ENCODE measurements at regions not wholly inside any gene's neighbourhood (a gene's known extent, or its start where the extent isn't known, plus 50 kb on each side); places are given as distances from the start of the nearest gene placed in this dataset.

DNA sequence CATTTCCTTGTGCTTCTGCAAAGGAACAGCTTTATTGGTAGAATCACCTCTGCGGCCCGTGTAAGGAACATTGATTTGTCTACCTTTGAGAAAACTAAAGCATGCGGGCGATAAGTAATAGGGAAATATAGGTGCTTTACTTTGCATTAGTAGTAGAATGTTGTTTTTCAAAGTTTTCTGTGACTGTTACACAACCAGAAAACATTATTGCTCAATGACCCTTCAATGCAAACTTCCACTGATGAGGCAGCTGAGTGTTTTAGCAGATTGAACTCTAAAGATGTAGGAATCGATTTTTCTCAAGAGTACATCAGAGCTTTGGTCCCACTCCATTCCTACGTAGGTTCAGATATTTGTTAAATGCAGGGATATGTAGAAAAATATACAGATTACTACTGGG, 427.8 kb downstream of the DNAJB9 start:
- FAIRE-seq: no peak

DNA sequence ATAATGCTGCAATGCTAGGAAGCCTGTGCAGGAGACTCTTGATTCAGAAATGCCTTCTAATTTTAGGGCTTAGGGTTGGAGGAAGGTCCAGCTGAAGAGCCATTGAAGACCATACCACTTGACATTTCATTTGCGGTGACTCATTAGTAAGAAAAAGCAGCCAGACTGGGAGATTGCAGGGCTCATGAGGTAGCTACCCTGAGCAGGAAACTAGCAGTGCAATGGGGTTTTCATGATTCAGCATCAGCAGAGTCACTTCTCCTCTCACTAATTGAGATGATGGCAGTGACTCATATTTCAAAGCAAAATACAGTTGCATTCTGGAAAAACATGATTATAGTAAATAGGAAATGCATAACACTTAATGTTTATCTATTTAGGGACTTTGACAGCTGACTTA, 434.1 kb downstream of the DNAJB9 start:
- FAIRE-seq: no peak

DNA sequence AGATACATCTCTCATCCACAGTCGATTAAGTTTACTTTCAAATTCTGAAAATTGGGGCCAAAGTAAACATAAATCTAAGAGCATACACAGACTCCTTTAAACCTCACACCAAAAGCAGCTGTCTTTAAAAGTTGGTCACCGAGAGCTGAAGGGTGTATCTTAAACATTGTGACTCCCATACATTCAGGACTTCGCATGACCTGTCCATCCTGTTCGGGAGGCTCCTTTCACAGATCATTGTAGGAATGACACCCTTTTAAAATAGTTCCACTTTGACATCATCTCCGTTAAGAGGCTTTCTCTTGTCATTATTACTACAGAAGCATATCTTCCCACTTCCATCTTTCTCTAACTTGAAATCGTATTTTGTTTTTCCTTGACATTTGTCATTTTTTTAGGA, 440.0 kb downstream of the DNAJB9 start:
- no peak for FAIRE-seq

DNA sequence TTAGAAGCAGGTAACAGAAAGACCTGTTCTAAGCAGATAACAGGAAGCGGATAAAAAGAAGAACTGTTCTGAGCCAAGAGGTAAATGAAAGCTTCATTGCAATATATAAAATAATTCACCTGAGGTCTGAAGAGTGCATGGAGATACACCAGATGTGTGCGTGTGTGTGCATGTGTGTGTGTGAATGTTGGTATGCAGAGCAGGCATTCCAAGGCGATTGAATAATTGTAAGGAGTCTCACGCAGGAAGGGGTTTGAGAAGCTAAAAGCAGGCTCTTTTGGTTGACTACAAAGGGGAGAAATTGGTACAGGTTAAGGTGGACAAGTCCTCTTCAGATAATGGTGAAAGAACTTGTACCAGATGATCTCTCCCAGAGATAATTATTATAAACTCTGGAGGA, 450.6 kb downstream of the DNAJB9 start:
- no peak for FAIRE-seq

DNA sequence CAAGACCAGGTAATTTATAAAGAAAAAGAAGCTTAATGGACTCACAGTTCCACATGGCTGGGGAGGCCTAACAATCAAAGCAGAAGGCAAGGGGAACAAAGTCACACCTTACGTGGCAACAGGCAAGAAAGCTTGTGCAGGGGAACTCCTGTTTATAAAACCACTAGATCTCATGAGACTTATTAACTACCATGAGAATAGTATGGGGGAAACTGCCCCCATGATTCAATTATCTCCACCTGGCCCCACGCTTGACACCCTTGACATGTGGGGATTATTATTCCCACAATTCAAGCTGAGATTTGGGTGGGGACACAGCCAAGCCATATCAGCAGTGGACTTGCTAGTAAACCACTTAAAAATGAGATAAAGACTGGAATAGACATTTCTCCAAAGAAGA, 451.7 kb downstream of the DNAJB9 start:
- FAIRE-seq: no peak

DNA sequence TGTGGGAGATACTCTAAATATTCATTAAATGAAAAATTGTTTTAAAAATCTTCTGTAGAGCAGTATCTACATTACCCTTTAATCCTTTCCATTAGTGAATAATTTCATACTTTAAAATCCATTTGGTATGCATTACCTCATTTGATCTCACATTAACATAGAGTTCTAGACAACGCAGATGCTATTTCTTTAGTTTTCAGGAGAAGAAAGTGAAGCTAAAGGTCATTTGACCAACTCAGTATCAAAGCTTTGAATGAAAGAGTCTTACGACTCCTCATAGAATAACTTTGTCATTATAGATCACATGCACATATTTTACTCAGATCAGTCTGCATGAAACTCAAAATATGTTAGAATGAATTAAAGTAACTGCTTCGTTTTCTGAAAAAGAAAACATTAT, 460.2 kb downstream of the DNAJB9 start:
- no peak for FAIRE-seq

DNA sequence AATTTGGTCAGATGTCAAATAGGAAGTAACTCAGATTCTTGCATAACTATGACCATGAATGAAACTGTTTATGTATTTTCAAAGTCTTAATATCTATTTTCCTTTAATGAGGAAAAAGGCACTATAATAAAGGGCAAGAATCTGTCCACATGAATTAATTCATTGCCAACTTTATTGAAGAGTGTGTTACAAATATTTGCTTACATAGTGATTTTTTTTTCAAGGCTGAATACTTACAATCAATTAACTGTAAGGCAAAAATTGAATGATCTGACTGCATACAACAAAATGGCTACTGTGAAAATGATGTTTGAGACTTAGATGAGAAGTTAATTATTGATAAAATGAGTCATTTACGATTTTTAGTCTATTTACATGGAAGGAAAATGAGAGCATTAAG, 475.0 kb downstream of the DNAJB9 start:
- FAIRE-seq: no peak

GRCh38 chr7:109049366-109049765, 479.7 kb downstream of the DNAJB9 start:
- FAIRE-seq: no peak

- no peak for FAIRE-seq
Measured at GRCh38 chr7:109059089-109059488, 489.4 kb downstream of the DNAJB9 start.

DNA sequence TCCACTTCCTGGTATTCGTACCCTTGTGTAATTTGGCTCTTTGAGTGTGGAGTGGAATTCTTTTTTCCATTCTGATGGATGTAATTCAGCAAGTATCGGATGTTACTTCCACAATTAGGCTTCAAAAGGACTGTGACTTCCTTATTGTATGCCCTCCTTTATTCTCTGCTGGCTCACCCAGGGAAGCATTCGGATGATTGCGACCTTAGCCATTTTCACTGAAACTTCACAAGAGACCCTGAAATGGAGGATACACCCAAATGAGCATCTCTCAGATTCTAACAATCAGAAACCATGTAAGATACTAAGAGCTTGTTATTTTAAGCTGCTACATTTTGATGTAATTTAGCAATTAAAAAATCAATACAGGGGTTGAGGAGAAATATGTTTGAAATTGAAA, 493.1 kb downstream of the DNAJB9 start:
- no peak for FAIRE-seq

DNA sequence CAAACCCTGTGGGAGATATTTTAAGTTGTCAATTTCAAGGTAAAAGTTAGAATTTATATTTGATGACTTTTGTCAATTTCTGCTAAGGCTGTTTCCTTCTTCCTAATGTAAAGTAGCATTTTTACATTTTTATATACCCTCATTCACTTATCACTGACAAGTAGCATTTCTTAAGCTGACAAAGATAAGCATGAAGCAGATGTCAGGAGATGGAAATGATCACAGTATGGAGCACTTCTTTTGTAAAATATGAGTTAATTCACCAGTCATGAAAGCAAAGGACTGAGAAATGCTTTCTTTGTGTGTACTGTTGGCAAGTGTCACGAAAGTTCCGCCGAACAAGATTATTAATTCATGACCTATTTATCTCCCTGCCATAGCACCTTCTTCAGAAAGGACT, 503.9 kb downstream of the DNAJB9 start:
- FAIRE-seq: no peak

- no peak for FAIRE-seq
Measured at GRCh38 chr7:109076396-109076972, 506.8 kb downstream of the DNAJB9 start.

DNA sequence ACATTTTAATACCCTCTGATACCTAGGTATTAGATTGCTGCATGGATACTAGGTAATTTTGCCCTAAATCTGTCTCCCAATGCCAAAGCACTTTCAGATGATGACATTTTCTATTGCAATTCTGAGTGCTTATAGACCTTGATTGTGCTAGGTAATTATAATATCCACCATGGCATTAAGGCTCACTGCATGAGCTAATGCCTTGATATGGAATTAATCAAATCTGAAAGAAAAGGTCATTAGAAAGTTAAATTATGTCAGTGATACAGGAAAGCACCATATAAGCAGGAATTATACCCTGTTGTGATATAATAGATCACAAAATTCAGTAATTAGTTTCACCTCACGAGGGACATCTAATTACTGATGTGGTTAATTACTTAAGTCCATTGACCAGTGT, 521.4 kb downstream of the DNAJB9 start:
- no peak for FAIRE-seq

DNA sequence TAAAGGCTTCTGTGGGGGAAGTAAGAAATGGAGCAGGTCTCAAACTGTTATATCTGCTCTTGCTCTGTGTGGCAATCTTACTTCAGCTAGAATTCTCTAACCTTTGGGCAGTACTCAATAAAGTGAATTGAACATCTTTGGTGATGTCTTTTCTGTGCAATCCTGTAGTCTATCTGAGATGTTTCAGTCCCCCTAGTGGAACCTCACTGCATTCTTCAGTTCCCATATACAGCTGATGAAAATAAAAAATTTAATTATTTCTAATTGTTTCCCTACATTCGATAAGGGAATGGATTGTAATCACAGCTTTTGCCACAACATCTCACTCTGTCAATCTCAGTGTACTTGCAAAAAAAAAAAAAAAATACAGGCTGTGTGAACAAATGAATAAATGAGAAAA, 522.6 kb downstream of the DNAJB9 start:
- FAIRE-seq: no peak

GRCh38 chr7:109101332-109101731, 531.7 kb downstream of the DNAJB9 start:
- FAIRE-seq: no peak

DNA sequence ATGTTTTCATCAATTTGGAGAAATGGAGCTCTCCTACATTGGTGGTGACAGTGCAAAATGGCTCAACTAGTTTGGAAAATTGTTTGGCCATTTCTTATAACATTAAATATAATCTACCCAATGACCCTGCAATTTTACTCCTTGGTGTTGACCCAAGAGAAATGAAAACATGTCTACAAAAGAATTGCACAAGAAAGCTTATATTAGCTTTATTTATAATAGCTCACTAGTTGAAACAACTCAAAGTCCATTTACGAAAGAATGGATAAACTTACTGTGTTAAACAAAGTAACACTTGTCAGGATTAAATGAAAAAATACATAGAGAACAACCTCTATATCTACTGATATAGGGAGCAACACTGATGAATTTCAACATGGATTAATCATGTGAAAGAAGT, 539.9 kb downstream of the DNAJB9 start:
- FAIRE-seq: no peak

DNA sequence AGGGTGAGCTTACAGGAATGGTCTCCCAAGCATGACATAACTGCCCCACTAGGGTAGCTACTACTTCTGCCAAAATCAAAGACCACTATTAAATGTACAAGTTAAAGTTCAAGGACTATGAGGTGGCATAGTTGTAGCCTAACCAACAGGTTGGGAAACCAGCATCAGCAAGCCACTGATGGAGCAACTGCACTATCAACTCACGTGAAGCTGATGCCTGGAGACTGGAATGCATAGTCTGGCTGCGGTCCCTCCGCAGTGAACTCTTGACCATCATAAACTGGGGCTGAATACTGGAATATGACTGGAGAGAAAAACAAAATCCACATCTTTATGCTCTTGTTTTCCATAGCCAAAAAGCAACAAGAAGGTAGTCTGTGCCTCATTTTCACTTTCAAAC, 541.4 kb downstream of the DNAJB9 start:
- FAIRE-seq: no peak

DNA sequence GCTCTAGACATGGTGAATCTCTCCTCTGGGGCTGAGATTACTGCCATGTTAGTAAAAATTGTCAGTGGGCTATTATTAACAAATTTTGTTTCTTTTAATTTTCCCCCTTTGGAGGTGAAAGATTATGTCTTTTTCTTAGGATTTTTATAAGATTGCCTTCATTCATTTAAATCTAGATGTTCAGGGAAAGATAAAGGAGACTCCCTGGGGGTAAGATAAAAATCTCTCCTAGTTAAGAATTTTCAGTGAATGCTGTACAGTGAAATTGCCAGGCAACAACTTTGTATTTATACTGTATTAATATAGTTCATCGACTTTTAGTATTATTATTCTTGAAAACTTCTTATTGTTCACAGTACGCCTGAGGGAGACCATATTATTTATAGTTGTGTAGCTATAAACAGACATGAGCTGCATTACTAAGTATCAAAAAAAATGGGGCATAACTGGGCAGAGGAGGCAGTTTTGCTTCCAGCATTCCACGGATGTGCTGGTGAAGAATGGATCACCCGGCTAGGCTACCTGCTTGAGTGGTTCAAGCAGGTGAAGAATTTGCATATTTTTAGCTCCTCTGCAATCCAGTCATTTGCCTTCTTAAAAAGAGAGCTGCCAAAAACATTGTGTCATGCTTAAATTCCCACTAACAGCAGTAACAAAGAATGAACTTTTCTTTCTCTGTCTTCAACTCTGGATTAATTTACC, 552.1 kb downstream of the DNAJB9 start:
- FAIRE-seq: no peak

DNA sequence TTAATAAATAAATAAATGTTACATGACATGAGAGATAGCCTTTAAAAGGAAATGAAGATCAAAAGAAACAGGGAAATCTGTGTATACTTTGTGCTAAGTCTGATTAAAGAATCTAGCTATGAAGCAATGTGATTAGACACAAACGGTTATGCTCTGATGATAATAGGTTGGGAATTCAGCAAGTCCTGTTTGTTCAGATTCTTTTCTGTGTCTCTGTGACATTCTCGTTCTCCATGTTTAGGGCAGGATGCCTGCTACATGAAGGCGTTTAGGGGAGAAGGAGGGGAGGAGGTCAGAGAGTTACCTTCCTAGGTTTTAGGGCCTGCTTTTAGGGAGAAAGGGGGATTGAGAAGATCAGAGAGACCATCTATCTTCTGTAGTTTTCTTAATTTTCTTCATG, 555.3 kb downstream of the DNAJB9 start:
- FAIRE-seq: no peak

- FAIRE-seq: no peak
Measured at GRCh38 chr7:109126404-109127050, 556.9 kb downstream of the DNAJB9 start.

DNA sequence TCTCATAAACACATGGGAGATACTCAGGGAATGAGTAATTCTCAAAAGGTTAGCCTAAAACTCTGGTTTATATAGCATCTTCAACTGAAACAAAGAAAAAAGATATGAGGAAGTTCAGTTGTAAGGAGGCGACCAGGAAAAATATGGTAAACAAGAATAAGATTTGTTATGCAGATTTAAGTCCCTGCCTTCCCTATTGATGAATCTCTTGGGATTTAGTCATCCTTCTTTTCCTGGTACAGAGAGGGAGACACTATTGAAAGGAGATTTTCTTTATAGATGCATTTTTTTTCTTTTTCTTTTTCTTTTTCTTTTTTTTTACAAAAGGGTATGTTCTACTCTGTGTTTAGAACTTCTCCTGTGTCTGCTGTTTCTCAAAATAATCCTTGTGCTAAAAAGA, 557.5 kb downstream of the DNAJB9 start:
- FAIRE-seq: no peak

GRCh38 chr7:109131141-109131540, 561.5 kb downstream of the DNAJB9 start:
- no peak for FAIRE-seq

GRCh38 chr7:109136893-109137292, 567.2 kb downstream of the DNAJB9 start:
- no peak for FAIRE-seq

- FAIRE-seq: no peak
Measured at GRCh38 chr7:109154748-109155147, 585.1 kb downstream of the DNAJB9 start.

- FAIRE-seq: no peak
Measured at GRCh38 chr7:109158246-109158645, 588.6 kb downstream of the DNAJB9 start.

Measured in endometrium (tissue), 2 donors.